Mesendoderm (in vitro differentiated cells): ENCODE measurements at regions not wholly inside any gene's neighbourhood (a gene's known extent, or its start where the extent isn't known, plus 50 kb on each side); places are given as distances from the start of the nearest gene placed in this dataset.

Source experiments
- DNase-seq: peaks from one replicate; pipeline ENCODE4 v3.0.0; 2013
- H2AK5ac ChIP-seq: 2 replicates; pipeline ENCODE4 v1.6.1; 2013; ENCODE audit warnings: low read length, inconsistent platforms
- H2BK120ac ChIP-seq: 2 replicates; pipeline ENCODE4 v1.6.1; 2013; ENCODE audit warnings: low read depth, mild to moderate bottlenecking, low read length, moderate library complexity, mixed read lengths
- H2BK15ac ChIP-seq: replicated peaks from 2 replicates; pipeline ENCODE4 v1.6.1; 2013; ENCODE audit warnings: low read depth, mild to moderate bottlenecking, moderate library complexity
- H2BK5ac ChIP-seq: 2 replicates; pipeline ENCODE4 v1.6.1; 2013; ENCODE audit warnings: low read length, inconsistent platforms
- H3K18ac ChIP-seq: 2 replicates; pipeline ENCODE4 v1.6.1; 2013; ENCODE audit warnings: mild to moderate bottlenecking, low read length, mixed read lengths
- H3K23ac ChIP-seq: one replicate; pipeline ENCODE4 v1.6.1; 2013; ENCODE audit warnings: low read length
- H3K27ac ChIP-seq: 2 replicates; pipeline ENCODE4 v1.5.1; 2013; ENCODE audit warnings: low read depth, mild to moderate bottlenecking, inconsistent platforms, low read length, moderate library complexity
- H3K27me3 ChIP-seq: 2 replicates; pipeline ENCODE4 v1.6.1; 2013; ENCODE audit warnings: low read length, control low read depth, mild to moderate bottlenecking, inconsistent platforms; ENCODE audit not compliant: insufficient read depth, poor library complexity
- H3K36me3 ChIP-seq: 2 replicates; pipeline ENCODE4 v1.6.1; 2013; ENCODE audit warnings: low read length, inconsistent platforms; ENCODE audit not compliant: control insufficient read depth, insufficient read depth
- H3K4ac ChIP-seq: one replicate; pipeline ENCODE4 v1.6.1; 2013; ENCODE audit warnings: low read depth, mild to moderate bottlenecking, low read length, moderate library complexity
- H3K4me1 ChIP-seq: 2 replicates; pipeline ENCODE4 v1.6.1; 2013; ENCODE audit warnings: low read depth, low read length, inconsistent platforms; ENCODE audit not compliant: control insufficient read depth
- H3K4me2 ChIP-seq: 2 replicates; pipeline ENCODE4 v1.6.1; 2013; ENCODE audit warnings: low read length
- H3K4me3 ChIP-seq: 2 replicates; pipeline ENCODE4 v1.5.1; 2013; ENCODE audit warnings: mild to moderate bottlenecking, low read length
- H3K56ac ChIP-seq: one replicate; pipeline ENCODE4 v1.6.1; 2013; ENCODE audit warnings: low read length
- H3K79me1 ChIP-seq: 2 replicates; pipeline ENCODE4 v1.6.1; 2013; ENCODE audit warnings: low read length, inconsistent platforms
- H3K79me2 ChIP-seq: 2 replicates; pipeline ENCODE4 v1.6.1; 2013; ENCODE audit warnings: mild to moderate bottlenecking, low read length; ENCODE audit not compliant: control insufficient read depth, insufficient read depth
- H3K9ac ChIP-seq: 2 replicates; pipeline ENCODE4 v1.6.1; 2013; ENCODE audit warnings: low read length, inconsistent platforms
- H4K5ac ChIP-seq: one replicate; pipeline ENCODE4 v1.6.1; 2013; ENCODE audit warnings: low read length
- H4K8ac ChIP-seq: one replicate; pipeline ENCODE4 v1.6.1; 2013; ENCODE audit warnings: low read depth, mild to moderate bottlenecking, control low read depth, low read length, moderate library complexity
- whole genome bisulfite sequencing: extraction: QIAGEN DNeasy Blood & Tissue Kit; methylation state at CpG from one replicate; pipeline ENCODE4 v1.1.7; 2013; ENCODE audit warnings: low lambda C conversion rate, missing lambda C conversion rate; ENCODE audit not compliant: insufficient coverage; ENCODE audit errors: extremely low coverage; 5-methylcytosine and 5-hydroxymethylcytosine counted together

- Histone ChIP-seq H2AK5ac (no peak overlapping the region), H3K27ac (no peak overlapping the region), H3K4me2 (no peak overlapping the region), H3K9ac (no peak overlapping the region), H4K5ac (no peak overlapping the region), H2BK5ac (no peak overlapping the region), H3K4ac (no peak overlapping the region), H3K79me2 (no peaks in the 10 kb centered on the region), H2BK120ac (no peak overlapping the region), H3K4me1 (no peaks in the 10 kb centered on the region), H3K27me3 (no peaks in the 10 kb centered on the region), H2BK15ac (no peak overlapping the region), H4K8ac (no peak overlapping the region), H3K23ac (no peak overlapping the region), H3K36me3 (no peaks in the 10 kb centered on the region), H3K4me3 (no peak overlapping the region), H3K79me1 (no peaks in the 10 kb centered on the region), H3K18ac (no peak overlapping the region), H3K56ac (no peak overlapping the region)
- WGBS: no CpG with 5 or more reads among the region's 17 CpGs
- DNase-seq: no peak
These were observed 131.6 kb downstream of the SOX1 start for GRCh38 chr13:112198396-112199010.

GRCh38 chr13:112200200-112200599 is 133.3 kb downstream of the SOX1 start:
- no peaks in the 10 kb centered on the region for H3K79me2 ChIP-seq
- H3K27me3 ChIP-seq: peaks cover 9% of the 10 kb centered on the region
- no peak overlapping the region for H4K8ac ChIP-seq
- H4K5ac ChIP-seq: no peak overlapping the region
- H3K79me1 ChIP-seq: no peaks in the 10 kb centered on the region
- no peak overlapping the region for H2AK5ac ChIP-seq
- no peak overlapping the region for H2BK5ac ChIP-seq
- H3K9ac ChIP-seq: no peak overlapping the region
- no peak overlapping the region for H3K4ac ChIP-seq
- no CpG with 5 or more reads among the region's 10 CpGs for WGBS
- H3K18ac ChIP-seq: no peak overlapping the region
- H3K23ac ChIP-seq: no peak overlapping the region
- no peak overlapping the region for H2BK120ac ChIP-seq
- H3K4me2 ChIP-seq: no peak overlapping the region
- H3K4me3 ChIP-seq: no peak overlapping the region
- H3K56ac ChIP-seq: no peak overlapping the region
- no peaks in the 10 kb centered on the region for H3K36me3 ChIP-seq
- DNase-seq: no peak
- H3K4me1 ChIP-seq: no peaks in the 10 kb centered on the region
- H2BK15ac ChIP-seq: no peak overlapping the region
- H3K27ac ChIP-seq: no peak overlapping the region

GRCh38 chr13:112202266-112202665 is 135.3 kb downstream of the SOX1 start:
- Histone ChIP-seq H3K56ac (no peak overlapping the region), H4K5ac (no peak overlapping the region), H3K79me2 (no peaks in the 10 kb centered on the region), H2BK5ac (no peak overlapping the region), H4K8ac (no peak overlapping the region), H2BK15ac (no peak overlapping the region), H3K23ac (no peak overlapping the region), H3K4ac (no peak overlapping the region), H3K9ac (no peak overlapping the region), H3K36me3 (no peaks in the 10 kb centered on the region), H3K27me3 (peaks cover 21% of the 10 kb centered on the region), H3K4me3 (no peak overlapping the region), H2AK5ac (no peak overlapping the region), H2BK120ac (no peak overlapping the region), H3K79me1 (no peaks in the 10 kb centered on the region), H3K4me1 (no peaks in the 10 kb centered on the region), H3K18ac (no peak overlapping the region), H3K27ac (no peak overlapping the region), H3K4me2 (no peak overlapping the region)
- no peak for DNase-seq
- no CpG with 5 or more reads among the region's 19 CpGs for whole genome bisulfite sequencing

- no peaks in the 10 kb centered on the region for H3K36me3 ChIP-seq
- H3K79me2 ChIP-seq: no peaks in the 10 kb centered on the region
- no peak overlapping the region for H4K8ac ChIP-seq
- H2BK15ac ChIP-seq: no peak overlapping the region
- no peak overlapping the region for H2BK5ac ChIP-seq
- no peak for DNase-seq
- H4K5ac ChIP-seq: no peak overlapping the region
- H3K4me1 ChIP-seq: no peaks in the 10 kb centered on the region
- H3K18ac ChIP-seq: no peak overlapping the region
- H3K4me2 ChIP-seq: no peak overlapping the region
- no peak overlapping the region for H2AK5ac ChIP-seq
- H3K4ac ChIP-seq: no peak overlapping the region
- WGBS: no CpG with 5 or more reads among the region's 10 CpGs
- H2BK120ac ChIP-seq: no peak overlapping the region
- H3K56ac ChIP-seq: no peak overlapping the region
- no peak overlapping the region for H3K23ac ChIP-seq
- no peak overlapping the region for H3K27ac ChIP-seq
- peaks cover 25% of the 10 kb centered on the region for H3K27me3 ChIP-seq
- no peak overlapping the region for H3K9ac ChIP-seq
- H3K79me1 ChIP-seq: no peaks in the 10 kb centered on the region
- no peak overlapping the region for H3K4me3 ChIP-seq
These were observed 136.0 kb downstream of the SOX1 start for GRCh38 chr13:112202966-112203365.

GRCh38 chr13:112203614-112204013 is 136.7 kb downstream of the SOX1 start:
- Histone ChIP-seq H3K36me3 (no peaks in the 10 kb centered on the region), H3K4me2 (no peak overlapping the region), H3K9ac (no peak overlapping the region), H3K27me3 (peaks cover 25% of the 10 kb centered on the region), H4K5ac (no peak overlapping the region), H4K8ac (no peak overlapping the region), H3K4me3 (no peak overlapping the region), H2BK120ac (no peak overlapping the region), H2BK5ac (no peak overlapping the region), H3K56ac (no peak overlapping the region), H3K79me2 (no peaks in the 10 kb centered on the region), H2AK5ac (no peak overlapping the region), H3K4ac (no peak overlapping the region), H3K23ac (no peak overlapping the region), H3K27ac (no peak overlapping the region), H2BK15ac (no peak overlapping the region), H3K18ac (no peak overlapping the region), H3K4me1 (no peaks in the 10 kb centered on the region), H3K79me1 (no peaks in the 10 kb centered on the region)
- no peak for DNase-seq
- whole genome bisulfite sequencing: no CpG with 5 or more reads among the region's 6 CpGs
